Neural cell (in vitro differentiated cells): ENCODE measurements at regions not wholly inside any gene's neighbourhood (a gene's known extent, or its start where the extent isn't known, plus 50 kb on each side); places are given as distances from the start of the nearest gene placed in this dataset.

Experiments
- EP300 ChIP-seq: fragments of 450-650 bp; conservative IDR thresholded peaks from 2 replicates; pipeline ENCODE4 v1.6.1; 2014; ENCODE audit warnings: antibody characterized with exemption, mild to moderate bottlenecking, moderate library complexity; ENCODE audit not compliant: poor library complexity, severe bottlenecking
- EZH2 ChIP-seq: fragments of 200-600, 300-800 bp; shearing (Covaris generic), sonication (generic); IDR thresholded peaks from 2 replicates; pipeline ENCODE4 v1.6.1; 2014; ENCODE audit warnings: antibody characterized with exemption, low read length, borderline replicate concordance, mild to moderate bottlenecking; ENCODE audit not compliant: insufficient read depth, poor library complexity, severe bottlenecking
- POLR2AphosphoS5 ChIP-seq: IDR thresholded peaks from 2 replicates; pipeline ENCODE4 v1.6.1; 2012
- RAD21 ChIP-seq: fragments of 450-650 bp; conservative IDR thresholded peaks from 2 replicates; pipeline ENCODE4 v1.6.1; 2014; ENCODE audit warnings: antibody characterized with exemption, mild to moderate bottlenecking, moderate library complexity
- SMC3 ChIP-seq: fragments of 450-650 bp; conservative IDR thresholded peaks from 2 replicates; pipeline ENCODE4 v1.6.1; 2014; ENCODE audit warnings: antibody characterized with exemption, mild to moderate bottlenecking, moderate library complexity; ENCODE audit not compliant: poor library complexity
- TAF1 ChIP-seq: IDR thresholded peaks from 2 replicates; pipeline ENCODE4 v1.6.1; 2012; ENCODE audit warnings: low read depth
- TF ChIP-seq, protein P1 (sequence below): fragments of 450-650 bp; IDR thresholded peaks from 2 replicates; pipeline ENCODE4 v1.5.1; 2014; ENCODE audit warnings: antibody characterized with exemption, mild to moderate bottlenecking, moderate library complexity; ENCODE audit not compliant: poor library complexity, severe bottlenecking
- TF ChIP-seq, protein P2 (sequence below): IDR thresholded peaks from 2 replicates; pipeline ENCODE4 v1.6.1; 2012; ENCODE audit warnings: borderline replicate concordance

DNA sequence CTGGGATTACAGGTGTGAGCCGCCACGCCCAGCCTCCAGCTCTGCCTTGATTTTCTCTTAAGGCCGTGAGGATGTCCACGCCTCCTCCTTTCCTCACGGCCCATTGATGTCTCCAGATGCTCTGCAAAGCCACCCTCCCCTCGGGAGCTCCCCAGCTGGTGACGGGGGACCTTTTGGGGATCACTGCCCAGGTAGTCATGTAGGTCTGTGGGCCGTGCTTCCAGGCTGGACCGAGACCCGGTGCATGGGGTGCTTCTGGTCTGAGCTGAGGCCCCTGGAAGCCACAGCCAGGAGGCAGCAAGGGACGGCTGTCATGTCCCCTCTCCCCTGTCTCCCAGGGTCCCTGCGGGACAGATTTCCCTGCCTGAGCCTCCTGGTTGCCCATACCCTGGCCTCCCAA is 277.8 kb downstream of the SEC14L1 start:
- TF ChIP-seq, protein P1, sequence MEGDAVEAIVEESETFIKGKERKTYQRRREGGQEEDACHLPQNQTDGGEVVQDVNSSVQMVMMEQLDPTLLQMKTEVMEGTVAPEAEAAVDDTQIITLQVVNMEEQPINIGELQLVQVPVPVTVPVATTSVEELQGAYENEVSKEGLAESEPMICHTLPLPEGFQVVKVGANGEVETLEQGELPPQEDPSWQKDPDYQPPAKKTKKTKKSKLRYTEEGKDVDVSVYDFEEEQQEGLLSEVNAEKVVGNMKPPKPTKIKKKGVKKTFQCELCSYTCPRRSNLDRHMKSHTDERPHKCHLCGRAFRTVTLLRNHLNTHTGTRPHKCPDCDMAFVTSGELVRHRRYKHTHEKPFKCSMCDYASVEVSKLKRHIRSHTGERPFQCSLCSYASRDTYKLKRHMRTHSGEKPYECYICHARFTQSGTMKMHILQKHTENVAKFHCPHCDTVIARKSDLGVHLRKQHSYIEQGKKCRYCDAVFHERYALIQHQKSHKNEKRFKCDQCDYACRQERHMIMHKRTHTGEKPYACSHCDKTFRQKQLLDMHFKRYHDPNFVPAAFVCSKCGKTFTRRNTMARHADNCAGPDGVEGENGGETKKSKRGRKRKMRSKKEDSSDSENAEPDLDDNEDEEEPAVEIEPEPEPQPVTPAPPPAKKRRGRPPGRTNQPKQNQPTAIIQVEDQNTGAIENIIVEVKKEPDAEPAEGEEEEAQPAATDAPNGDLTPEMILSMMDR = no peak
- TF ChIP-seq EP300 (no peak), POLR2AphosphoS5 (no peak), SMC3 (no peak), RAD21 (no peak), TAF1 (no peak), EZH2 (no peak)
- TF ChIP-seq, protein P2, sequence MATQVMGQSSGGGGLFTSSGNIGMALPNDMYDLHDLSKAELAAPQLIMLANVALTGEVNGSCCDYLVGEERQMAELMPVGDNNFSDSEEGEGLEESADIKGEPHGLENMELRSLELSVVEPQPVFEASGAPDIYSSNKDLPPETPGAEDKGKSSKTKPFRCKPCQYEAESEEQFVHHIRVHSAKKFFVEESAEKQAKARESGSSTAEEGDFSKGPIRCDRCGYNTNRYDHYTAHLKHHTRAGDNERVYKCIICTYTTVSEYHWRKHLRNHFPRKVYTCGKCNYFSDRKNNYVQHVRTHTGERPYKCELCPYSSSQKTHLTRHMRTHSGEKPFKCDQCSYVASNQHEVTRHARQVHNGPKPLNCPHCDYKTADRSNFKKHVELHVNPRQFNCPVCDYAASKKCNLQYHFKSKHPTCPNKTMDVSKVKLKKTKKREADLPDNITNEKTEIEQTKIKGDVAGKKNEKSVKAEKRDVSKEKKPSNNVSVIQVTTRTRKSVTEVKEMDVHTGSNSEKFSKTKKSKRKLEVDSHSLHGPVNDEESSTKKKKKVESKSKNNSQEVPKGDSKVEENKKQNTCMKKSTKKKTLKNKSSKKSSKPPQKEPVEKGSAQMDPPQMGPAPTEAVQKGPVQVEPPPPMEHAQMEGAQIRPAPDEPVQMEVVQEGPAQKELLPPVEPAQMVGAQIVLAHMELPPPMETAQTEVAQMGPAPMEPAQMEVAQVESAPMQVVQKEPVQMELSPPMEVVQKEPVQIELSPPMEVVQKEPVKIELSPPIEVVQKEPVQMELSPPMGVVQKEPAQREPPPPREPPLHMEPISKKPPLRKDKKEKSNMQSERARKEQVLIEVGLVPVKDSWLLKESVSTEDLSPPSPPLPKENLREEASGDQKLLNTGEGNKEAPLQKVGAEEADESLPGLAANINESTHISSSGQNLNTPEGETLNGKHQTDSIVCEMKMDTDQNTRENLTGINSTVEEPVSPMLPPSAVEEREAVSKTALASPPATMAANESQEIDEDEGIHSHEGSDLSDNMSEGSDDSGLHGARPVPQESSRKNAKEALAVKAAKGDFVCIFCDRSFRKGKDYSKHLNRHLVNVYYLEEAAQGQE = no peak
